Transverse colon (tissue), 4 donors: ENCODE measurements at regions not wholly inside any gene's neighbourhood (a gene's known extent, or its start where the extent isn't known, plus 50 kb on each side); places are given as distances from the start of the nearest gene placed in this dataset.

Experiments used
- DNase-seq: peaks from one replicate; pipeline ENCODE4 v3.0.0-alpha.2; 2019
- H3K27ac ChIP-seq, 4 donors: fragments of 200-600 bp; sonication (generic); 2 replicates each; pipeline ENCODE4 v1.5.1; 2016 to 2018; ENCODE audit warnings: inconsistent platforms in 4 of 4
- H3K27me3 ChIP-seq: fragments of 200-600 bp; sonication (generic); 2 replicates; pipeline ENCODE4 v1.5.1; 2017; ENCODE audit warnings: inconsistent platforms
- H3K36me3 ChIP-seq, 4 donors: fragments of 200-600 bp; sonication (generic); 2 replicates each; pipeline ENCODE4 v1.5.1; 2017 to 2019; ENCODE audit warnings: inconsistent platforms in 4 of 4
- H3K4me1 ChIP-seq, 4 donors: fragments of 200-600 bp; sonication (generic); 2 replicates each; pipeline ENCODE4 v1.5.1; 2017 to 2020; ENCODE audit warnings: inconsistent platforms in 4 of 4
- H3K4me3 ChIP-seq, 4 donors: fragments of 200-600 bp; sonication (generic); 1 replicate in 1 of 4; 2 replicates in 3 of 4; pipeline versions ENCODE4 v1.5.1 to v1.6.1; 2017 to 2019; ENCODE audit warnings: inconsistent platforms in 4 of 4
- H3K9me3 ChIP-seq, 2 donors: fragments of 200-600 bp; sonication (generic); 2 replicates each; pipeline ENCODE4 v1.5.1; 2017 to 2019; ENCODE audit warnings: inconsistent platforms in 2 of 2
- EP300 ChIP-seq: sonication (generic); formaldehyde crosslinking; IDR thresholded peaks from one replicate; pipeline ENCODE4 v1.6.1; 2017; ENCODE audit warnings: antibody characterized with exemption, low read depth
- POLR2A ChIP-seq: fragments of 450-650 bp; IDR thresholded peaks from one replicate; pipeline ENCODE4 v1.6.1; 2016; ENCODE audit warnings: antibody characterized with exemption, mild to moderate bottlenecking, moderate library complexity
- POLR2AphosphoS5 ChIP-seq, 3 donors: sonication (generic); formaldehyde crosslinking; IDR thresholded peaks; one replicate each; pipeline ENCODE4 v1.6.1; 2016; ENCODE audit warnings: antibody characterized with exemption in 3 of 3
- WGBS, 2 donors: methylation state at CpG; one replicate each; pipeline ENCODE4 v1.1.5; 2018; ENCODE audit warnings: low coverage in 1 of 2; 5-methylcytosine and 5-hydroxymethylcytosine counted together
- in situ Hi-C, 4 donors: fragments of 200-750 bp; cut with MboI; loops; one replicate each; pipeline versions ENCODE4 v1.15.0 to v1.15.1; 2017; ENCODE audit warnings: low sequenced_read_pairs in 3 of 4, low pct_ligation_motif_present in 1 of 4, low pct_unique_long_range_greater_than_20kb in 1 of 4
- intact Hi-C: fragments of 100-400 bp; cut with DNase I; formaldehyde crosslinking; loops from one replicate; pipeline ENCODE4 v1.15.1; 2023; ENCODE audit warnings: low total_unique reads
- TF ChIP-seq, protein P1 (sequence below), 5 experiments: fragments of 200-600 bp in 3 of 5; fragments of 450-650 bp in 2 of 5; sonication (generic) in 3 of 5; IDR thresholded peaks; 1 replicate in 2 of 5; 2 replicates in 3 of 5; pipeline ENCODE4 v1.5.1; 2016 to 2017; ENCODE audit warnings: antibody characterized with exemption in 5 of 5, inconsistent platforms in 3 of 5, mild to moderate bottlenecking in 2 of 5, moderate library complexity in 1 of 5

DNA sequence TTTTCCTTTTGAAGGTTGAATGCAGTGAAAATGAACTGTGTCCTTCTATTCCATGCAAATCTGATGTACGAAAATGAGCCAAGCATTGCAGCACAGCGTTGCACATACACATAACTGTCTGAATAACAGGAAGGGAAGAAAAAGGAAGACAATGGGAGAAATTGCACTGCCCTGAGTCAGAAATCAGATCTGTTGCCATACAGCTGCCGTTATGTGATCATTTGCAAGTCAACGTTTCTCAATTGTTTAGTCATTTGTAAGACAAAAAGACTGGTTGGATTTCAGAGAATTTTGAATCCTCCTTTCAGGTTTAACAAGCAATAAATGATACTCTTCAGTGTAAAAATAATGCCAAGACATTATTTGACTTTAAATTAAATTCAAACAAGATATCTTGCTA, 284.1 kb downstream of the DSEL start:
- Histone ChIP-seq H3K4me3 (no peak overlapping the region), H3K27ac (no peak overlapping the region), H3K36me3 (no peaks in the 10 kb centered on the region), H3K4me1 (no peaks in the 10 kb centered on the region), H3K9me3 (no peaks in the 10 kb centered on the region), H3K27me3 (no peaks in the 10 kb centered on the region)
- no peak for DNase-seq
- WGBS, 2 donors: 37 to 55% methylated on average over 3 to 4 of the region's 4 CpGs
- in situ Hi-C loops: no loop called here
- TF ChIP-seq POLR2AphosphoS5 (IDR thresholded peaks at IDR 0.05) (no peak), EP300 (no peak)
- intact Hi-C loops: no loop called here

- intact Hi-C loops (no loop called here), in situ Hi-C loops (loop anchor here in 1 of 4 donors (25.0 kb wide), 1 partner anchor 1439 kb away; no protein-coding TSS in a partner anchor)
- Histone ChIP-seq H3K4me1 (no peaks in the 10 kb centered on the region), H3K4me3 (no peak overlapping the region), H3K27me3 (no peaks in the 10 kb centered on the region), H3K36me3 (no peaks in the 10 kb centered on the region), H3K9me3 (no peaks in the 10 kb centered on the region), H3K27ac (no peak overlapping the region)
- TF ChIP-seq EP300 (no peak), POLR2AphosphoS5 (IDR thresholded peaks at IDR 0.05) (no peak), POLR2A (no peak)
- TF ChIP-seq, protein P1, sequence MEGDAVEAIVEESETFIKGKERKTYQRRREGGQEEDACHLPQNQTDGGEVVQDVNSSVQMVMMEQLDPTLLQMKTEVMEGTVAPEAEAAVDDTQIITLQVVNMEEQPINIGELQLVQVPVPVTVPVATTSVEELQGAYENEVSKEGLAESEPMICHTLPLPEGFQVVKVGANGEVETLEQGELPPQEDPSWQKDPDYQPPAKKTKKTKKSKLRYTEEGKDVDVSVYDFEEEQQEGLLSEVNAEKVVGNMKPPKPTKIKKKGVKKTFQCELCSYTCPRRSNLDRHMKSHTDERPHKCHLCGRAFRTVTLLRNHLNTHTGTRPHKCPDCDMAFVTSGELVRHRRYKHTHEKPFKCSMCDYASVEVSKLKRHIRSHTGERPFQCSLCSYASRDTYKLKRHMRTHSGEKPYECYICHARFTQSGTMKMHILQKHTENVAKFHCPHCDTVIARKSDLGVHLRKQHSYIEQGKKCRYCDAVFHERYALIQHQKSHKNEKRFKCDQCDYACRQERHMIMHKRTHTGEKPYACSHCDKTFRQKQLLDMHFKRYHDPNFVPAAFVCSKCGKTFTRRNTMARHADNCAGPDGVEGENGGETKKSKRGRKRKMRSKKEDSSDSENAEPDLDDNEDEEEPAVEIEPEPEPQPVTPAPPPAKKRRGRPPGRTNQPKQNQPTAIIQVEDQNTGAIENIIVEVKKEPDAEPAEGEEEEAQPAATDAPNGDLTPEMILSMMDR (IDR thresholded peaks at IDR 0.05): no peak
- no peak for DNase-seq
Measured at GRCh38 chr18:67222887-67223286, 293.6 kb downstream of the DSEL start.

DNA sequence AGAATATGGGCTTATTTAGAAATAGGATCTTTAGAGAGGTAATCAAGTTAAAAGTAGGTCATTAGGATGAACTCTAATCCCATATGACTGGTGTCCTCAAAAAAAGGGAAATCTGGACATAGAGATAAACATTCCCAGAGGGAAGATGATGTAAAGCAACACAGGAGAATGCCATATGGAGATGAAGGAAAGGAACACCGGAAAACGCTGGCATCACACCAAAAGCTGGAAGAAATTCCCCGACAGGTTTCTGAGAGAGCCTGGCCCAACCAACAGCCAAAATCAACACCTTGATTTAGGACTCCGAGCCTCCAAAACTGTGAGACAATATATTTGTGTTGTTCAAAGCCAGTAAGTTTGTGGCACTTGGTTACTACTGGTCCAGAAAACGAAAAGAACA, 296.7 kb downstream of the DSEL start:
- in situ Hi-C loops: loop anchor here in 3 of 4 donors (10.0 to 25.0 kb wide), 3 partner anchors 1435 to 1445 kb away; no protein-coding TSS in a partner anchor
- Histone ChIP-seq H3K9me3 (no peaks in the 10 kb centered on the region), H3K36me3 (no peaks in the 10 kb centered on the region), H3K4me3 (no peak overlapping the region), H3K4me1 (no peaks in the 10 kb centered on the region), H3K27me3 (no peaks in the 10 kb centered on the region), H3K27ac (no peak overlapping the region)
- DNase-seq: no peak
- TF ChIP-seq, protein P1 (IDR thresholded peaks at IDR 0.05): no peak
- TF ChIP-seq EP300: no peak
- TF ChIP-seq POLR2A: no peak
- no peak for TF ChIP-seq POLR2AphosphoS5 (IDR thresholded peaks at IDR 0.05)
- WGBS, 2 donors: 70 to 77% methylated on average over 2 to 5 of the region's 5 CpGs
- intact Hi-C loops: loop anchor here (10.0 kb wide), 1 partner anchor 1445 kb away; no protein-coding TSS in a partner anchor

DNA sequence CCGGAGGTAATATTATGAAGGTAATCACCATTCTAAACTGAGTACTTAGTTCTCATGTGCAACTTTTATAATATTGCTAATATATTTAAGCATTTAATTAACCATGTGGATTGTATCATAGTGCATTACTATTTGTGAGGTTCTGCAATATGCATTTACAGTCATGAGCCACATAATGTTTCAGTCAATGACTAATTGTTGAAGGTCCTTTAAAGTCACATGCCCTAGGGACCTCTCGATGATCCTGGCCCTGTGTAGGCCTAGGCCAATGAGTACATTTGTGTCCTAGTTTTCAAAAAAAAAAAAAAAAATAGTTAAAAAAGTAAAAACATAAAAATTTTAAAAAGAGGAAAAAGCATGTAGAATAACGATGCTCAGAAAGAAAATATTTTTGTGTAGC, 298.0 kb downstream of the DSEL start:
- H3K9me3 ChIP-seq: no peaks in the 10 kb centered on the region
- in situ Hi-C loops (loop anchor here in 3 of 4 donors (10.0 to 25.0 kb wide), 3 partner anchors 1436 to 1446 kb away; no protein-coding TSS in a partner anchor), intact Hi-C loops (loop anchor here (10.0 kb wide), 1 partner anchor 1446 kb away; no protein-coding TSS in a partner anchor)
- no peak for TF ChIP-seq POLR2AphosphoS5 (IDR thresholded peaks at IDR 0.05)
- TF ChIP-seq POLR2A: no peak
- TF ChIP-seq, protein P1 (IDR thresholded peaks at IDR 0.05): no peak
- TF ChIP-seq EP300: no peak
- no peaks in the 10 kb centered on the region for H3K36me3 ChIP-seq
- WGBS, 2 donors: 76 to 79% methylated on average over 3 of the region's 3 CpGs
- H3K27ac ChIP-seq: no peak overlapping the region
- DNase-seq: no peak
- H3K27me3 ChIP-seq: no peaks in the 10 kb centered on the region
- H3K4me1 ChIP-seq: no peaks in the 10 kb centered on the region
- H3K4me3 ChIP-seq: no peak overlapping the region
